Colonic mucosa (tissue), 4 donors: ENCODE measurements at regions not wholly inside any gene's neighbourhood (a gene's known extent, or its start where the extent isn't known, plus 50 kb on each side); places are given as distances from the start of the nearest gene placed in this dataset.

Source experiments
- DNase-seq: peaks from one replicate; pipeline ENCODE4 v3.0.0-alpha.2; 2020
- H3K27ac ChIP-seq: fragments of 200-600 bp; one replicate; pipeline ENCODE4 v1.8.0; 2021
- H3K27me3 ChIP-seq: fragments of 200-600 bp; one replicate; pipeline ENCODE4 v1.8.0; 2021
- H3K36me3 ChIP-seq: fragments of 200-600 bp; one replicate; pipeline ENCODE4 v1.8.0; 2021
- H3K4me1 ChIP-seq: fragments of 200-600 bp; one replicate; pipeline ENCODE4 v1.8.0; 2021; ENCODE audit warnings: mild to moderate bottlenecking
- H3K4me3 ChIP-seq: fragments of 200-600 bp; one replicate; pipeline ENCODE4 v1.8.0; 2021
- H3K9ac ChIP-seq, 2 donors: one replicate each; pipeline ENCODE4 v1.7.0; 2013; ENCODE audit warnings: control low read depth in 2 of 2, low read depth in 2 of 2, low read length in 2 of 2
- H3K9me3 ChIP-seq: fragments of 200-600 bp; one replicate; pipeline ENCODE4 v1.8.0; 2021
- intact Hi-C: fragments of 100-400 bp; cut with DNase I; formaldehyde crosslinking; loops from one replicate; pipeline ENCODE4 v1.14.1; 2022
- TF ChIP-seq, protein P1 (sequence below): fragments of 200-600 bp; IDR thresholded peaks from one replicate; pipeline ENCODE4 v1.8.0; 2022; ENCODE audit warnings: antibody characterized with exemption, mild to moderate bottlenecking
- donor health status: healthy.
- donor health status: DM: no; HTN: no; CAD: no.
- donor health status: DM: no; HTN: no; CAD: no.

GRCh38 chr10:21057989-21058388, 160.9 kb upstream of the NEBL start:
- H3K9me3 ChIP-seq = no peaks in the 10 kb centered on the region
- intact Hi-C loops = no loop called here
- no peak overlapping the region for H3K27ac ChIP-seq
- no peaks in the 10 kb centered on the region for H3K4me1 ChIP-seq
- H3K36me3 ChIP-seq = no peaks in the 10 kb centered on the region
- no peak for DNase-seq
- no peak overlapping the region for H3K9ac ChIP-seq
- no peaks in the 10 kb centered on the region for H3K27me3 ChIP-seq
- H3K4me3 ChIP-seq = no peak overlapping the region
- TF ChIP-seq, protein P1, sequence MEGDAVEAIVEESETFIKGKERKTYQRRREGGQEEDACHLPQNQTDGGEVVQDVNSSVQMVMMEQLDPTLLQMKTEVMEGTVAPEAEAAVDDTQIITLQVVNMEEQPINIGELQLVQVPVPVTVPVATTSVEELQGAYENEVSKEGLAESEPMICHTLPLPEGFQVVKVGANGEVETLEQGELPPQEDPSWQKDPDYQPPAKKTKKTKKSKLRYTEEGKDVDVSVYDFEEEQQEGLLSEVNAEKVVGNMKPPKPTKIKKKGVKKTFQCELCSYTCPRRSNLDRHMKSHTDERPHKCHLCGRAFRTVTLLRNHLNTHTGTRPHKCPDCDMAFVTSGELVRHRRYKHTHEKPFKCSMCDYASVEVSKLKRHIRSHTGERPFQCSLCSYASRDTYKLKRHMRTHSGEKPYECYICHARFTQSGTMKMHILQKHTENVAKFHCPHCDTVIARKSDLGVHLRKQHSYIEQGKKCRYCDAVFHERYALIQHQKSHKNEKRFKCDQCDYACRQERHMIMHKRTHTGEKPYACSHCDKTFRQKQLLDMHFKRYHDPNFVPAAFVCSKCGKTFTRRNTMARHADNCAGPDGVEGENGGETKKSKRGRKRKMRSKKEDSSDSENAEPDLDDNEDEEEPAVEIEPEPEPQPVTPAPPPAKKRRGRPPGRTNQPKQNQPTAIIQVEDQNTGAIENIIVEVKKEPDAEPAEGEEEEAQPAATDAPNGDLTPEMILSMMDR = no peak

DNA sequence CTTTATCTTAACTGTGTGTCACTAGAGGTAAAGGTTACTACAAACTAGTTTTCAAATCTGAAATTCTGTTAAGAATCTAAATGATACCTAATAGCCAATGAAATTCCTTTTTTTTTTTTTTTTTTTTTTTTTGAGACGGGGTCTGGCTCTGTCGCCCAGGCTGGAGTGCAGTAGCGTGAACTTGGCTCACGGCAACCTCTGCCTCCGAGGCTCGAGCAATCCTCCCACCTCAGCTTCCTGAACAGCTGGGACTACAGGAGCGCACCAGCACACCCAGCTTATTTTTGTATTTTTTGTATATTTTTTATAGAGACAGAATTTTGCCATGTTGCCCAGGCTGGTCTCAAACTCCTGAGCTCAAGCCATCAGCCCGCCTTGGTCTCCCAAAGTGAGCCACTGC, 160.3 kb upstream of the NEBL start:
- no peak overlapping the region for H3K4me3 ChIP-seq
- H3K27me3 ChIP-seq = no peaks in the 10 kb centered on the region
- TF ChIP-seq, protein P1 = no peak
- intact Hi-C loops = no loop called here
- no peak overlapping the region for H3K27ac ChIP-seq
- H3K36me3 ChIP-seq = no peaks in the 10 kb centered on the region
- no peak for DNase-seq
- H3K4me1 ChIP-seq = no peaks in the 10 kb centered on the region
- no peaks in the 10 kb centered on the region for H3K9me3 ChIP-seq
- no peak overlapping the region for H3K9ac ChIP-seq

- TF ChIP-seq, protein P1 = no peak
- Histone ChIP-seq H3K36me3 (no peaks in the 10 kb centered on the region), H3K27ac (no peak overlapping the region), H3K4me3 (no peak overlapping the region), H3K9ac (no peak overlapping the region), H3K9me3 (no peaks in the 10 kb centered on the region), H3K27me3 (no peaks in the 10 kb centered on the region), H3K4me1 (no peaks in the 10 kb centered on the region)
- intact Hi-C loops = no loop called here
- DNase-seq = no peak
Measured at GRCh38 chr10:21056461-21056860, 159.3 kb upstream of the NEBL start.

DNA sequence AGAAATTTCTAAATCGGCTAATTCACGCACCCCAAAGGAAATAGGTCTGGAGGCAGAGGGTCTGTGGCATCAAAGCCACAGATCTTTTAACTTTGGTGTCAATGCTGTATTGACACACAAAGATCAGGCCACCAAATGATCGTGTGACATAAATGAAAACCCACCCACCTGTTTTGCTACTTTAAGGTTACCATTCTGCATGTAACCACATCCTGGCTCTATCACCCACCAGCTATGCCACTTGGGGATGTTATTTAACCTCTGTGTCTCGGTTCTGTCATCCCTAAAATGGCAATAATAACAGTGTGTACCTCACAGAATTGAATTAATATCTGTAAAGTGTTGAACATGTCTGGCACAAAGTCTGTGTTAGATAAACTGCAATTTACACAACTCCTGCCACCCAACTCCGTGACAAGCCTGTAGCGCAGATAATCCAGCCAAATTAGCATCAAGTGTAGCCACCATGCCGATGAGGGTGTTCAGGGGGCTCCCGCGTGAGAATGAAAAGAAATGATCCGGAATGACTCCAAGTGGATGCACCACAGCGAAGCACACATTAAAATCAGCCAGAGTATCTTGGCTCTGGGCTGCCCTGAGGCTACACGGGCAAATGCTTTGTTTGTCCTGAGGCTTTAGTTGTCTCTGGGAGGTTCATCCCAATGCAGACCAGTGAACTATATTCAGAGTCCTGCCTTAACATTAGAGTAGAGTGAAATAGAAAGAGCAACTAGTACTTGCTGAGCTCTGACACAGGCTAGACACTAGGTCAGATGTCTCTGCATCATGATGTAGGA, 158.4 kb upstream of the NEBL start:
- no peaks in the 10 kb centered on the region for H3K36me3 ChIP-seq
- DNase-seq = no peak
- no peaks in the 10 kb centered on the region for H3K4me1 ChIP-seq
- no peaks in the 10 kb centered on the region for H3K27me3 ChIP-seq
- intact Hi-C loops = no loop called here
- H3K27ac ChIP-seq = no peak overlapping the region
- no peak overlapping the region for H3K4me3 ChIP-seq
- no peak overlapping the region for H3K9ac ChIP-seq
- H3K9me3 ChIP-seq = no peaks in the 10 kb centered on the region
- TF ChIP-seq, protein P1 = no peak

GRCh38 chr10:21053953-21054690, 157.0 kb upstream of the NEBL start:
- H3K9me3 ChIP-seq = no peaks in the 10 kb centered on the region
- DNase-seq = no peak
- H3K27ac ChIP-seq = no peak overlapping the region
- intact Hi-C loops = no loop called here
- no peak overlapping the region for H3K4me3 ChIP-seq
- TF ChIP-seq, protein P1 = no peak
- no peaks in the 10 kb centered on the region for H3K27me3 ChIP-seq
- no peaks in the 10 kb centered on the region for H3K4me1 ChIP-seq
- H3K9ac ChIP-seq = no peak overlapping the region
- no peaks in the 10 kb centered on the region for H3K36me3 ChIP-seq
